H1 (cell line): ENCODE measurements at regions not wholly inside any gene's neighbourhood (a gene's known extent, or its start where the extent isn't known, plus 50 kb on each side); places are given as distances from the start of the nearest gene placed in this dataset.

Experiments used
- CTCF ChIA-PET: fragments of 300-600 bp; sonication (Branson Sonifier 250); formaldehyde crosslinking; loops from one replicate; lab custom pipeline; 2021; ENCODE audit not compliant: partially characterized antibody; lab: Charles Lee
- POLR2A ChIA-PET: fragments of 300-600 bp; sonication (Branson Sonifier 250); formaldehyde crosslinking; loops from one replicate; lab custom pipeline; 2021; ENCODE audit warnings: inconsistent platforms; ENCODE audit not compliant: partially characterized antibody; lab: Charles Lee
- DNase-seq, 2 experiments: peaks; one replicate each; pipeline versions ENCODE4 v3.0.0 to v3.0.0-alpha.2; 2010 to 2022; ENCODE audit warnings: low spot score in 2 of 2, low read depth in 1 of 2, mixed read lengths in 1 of 2
- FAIRE-seq: peaks from 2 replicates; lab custom pipeline; 2011; peaks lifted over from hg19 to GRCh38; lab: Jason Lieb, UNC
- H2AFZ ChIP-seq: 2 replicates; pipeline ENCODE4 v1.8.1; 2012; ENCODE audit warnings: low read length, inconsistent platforms
- H2AK5ac ChIP-seq: 2 replicates; pipeline ENCODE4 v1.6.1; 2013; ENCODE audit warnings: low read depth, low read length
- H2BK120ac ChIP-seq: replicated peaks from 2 replicates; pipeline ENCODE3; 2013; ENCODE audit warnings: low read depth, low read length, inconsistent platforms
- H2BK12ac ChIP-seq: 2 replicates; pipeline ENCODE4 v1.6.1; 2013; ENCODE audit warnings: low read depth, low read length
- H2BK15ac ChIP-seq: 2 replicates; pipeline ENCODE4 v1.6.1; 2013; ENCODE audit warnings: low read length
- H2BK20ac ChIP-seq: 2 replicates; pipeline ENCODE4 v1.6.1; 2013; ENCODE audit warnings: low read length
- H2BK5ac ChIP-seq: 2 replicates; pipeline ENCODE4 v1.6.1; 2013; ENCODE audit warnings: low read depth, low read length
- H3K14ac ChIP-seq: 2 replicates; pipeline ENCODE4 v1.6.1; 2013; ENCODE audit warnings: inconsistent platforms; ENCODE audit not compliant: insufficient read length
- H3K18ac ChIP-seq: 2 replicates; pipeline ENCODE4 v1.6.1; 2013; ENCODE audit warnings: low read length; ENCODE audit errors: extremely low read depth
- H3K23ac ChIP-seq: 2 replicates; pipeline ENCODE4 v1.6.1; 2013; ENCODE audit warnings: inconsistent platforms; ENCODE audit not compliant: insufficient read length
- H3K23me2 ChIP-seq: 2 replicates; pipeline ENCODE4 v1.6.1; 2013; ENCODE audit warnings: low read depth, low read length
- H3K27ac ChIP-seq: 2 replicates; pipeline ENCODE4 v1.6.1; 2011; ENCODE audit warnings: low read depth, low read length, inconsistent platforms
- H3K27me3 ChIP-seq, 4 experiments: replicated peaks in 1 of 4; 1 replicate in 1 of 4; 2 replicates in 3 of 4; pipeline versions ENCODE4 v1.6.1 to v1.8.1; 2011 to 2013; ENCODE audit warnings: low read length in 3 of 4, mild to moderate bottlenecking in 3 of 4, inconsistent platforms in 2 of 4, mixed read lengths in 2 of 4, moderate library complexity in 1 of 4; ENCODE audit not compliant: control insufficient read depth in 3 of 4, insufficient read depth in 3 of 4; ENCODE audit errors: extremely low read depth in 1 of 4
- H3K36me3 ChIP-seq, 4 experiments: 2 replicates each; pipeline versions ENCODE4 v1.6.1 to v1.8.1; 2011 to 2013; ENCODE audit warnings: mild to moderate bottlenecking in 4 of 4, low read length in 3 of 4, moderate library complexity in 2 of 4, control low read depth in 1 of 4, inconsistent platforms in 1 of 4; ENCODE audit not compliant: insufficient read depth in 4 of 4, control insufficient read depth in 2 of 4
- H3K4ac ChIP-seq: replicated peaks from 2 replicates; pipeline ENCODE3; 2013; ENCODE audit warnings: low read length, low read depth, mixed read lengths, inconsistent platforms; ENCODE audit not compliant: insufficient read length
- H3K4me1 ChIP-seq, 4 experiments: replicated peaks in 1 of 4; 1 replicate in 1 of 4; 2 replicates in 3 of 4; pipeline versions ENCODE4 v1.6.1 to v1.8.1; 2011 to 2013; ENCODE audit warnings: low read length in 3 of 4, inconsistent platforms in 2 of 4, mixed read lengths in 1 of 4; ENCODE audit not compliant: insufficient read depth in 4 of 4, control insufficient read depth in 3 of 4
- H3K4me2 ChIP-seq, 2 experiments: 2 replicates each; pipeline versions ENCODE4 v1.6.1 to v1.8.1; 2011 to 2013; ENCODE audit warnings: low read depth in 2 of 2, low read length in 2 of 2, control low read depth in 1 of 2, inconsistent platforms in 1 of 2, mild to moderate bottlenecking in 1 of 2; ENCODE audit not compliant: insufficient read depth in 1 of 2
- H3K4me3 ChIP-seq, 4 experiments: fragments of 200-600, 300-600 bp in 1 of 4; sonication (generic), shearing (Covaris generic), sonication (Bioruptor Twin) in 1 of 4; 2 replicates each; pipeline versions ENCODE4 v1.5.1 to v1.8.1; 2011 to 2016; ENCODE audit warnings: low read length in 4 of 4, low read depth in 3 of 4, control low read depth in 2 of 4, inconsistent platforms in 2 of 4, mild to moderate bottlenecking in 2 of 4, mixed read lengths in 1 of 4, moderate library complexity in 1 of 4; ENCODE audit not compliant: insufficient read depth in 2 of 4; ENCODE audit errors: extremely low read depth in 1 of 4
- H3K56ac ChIP-seq: replicated peaks from 2 replicates; pipeline ENCODE3; 2013; ENCODE audit warnings: low read depth, mild to moderate bottlenecking, mixed read lengths, low read length, inconsistent platforms; ENCODE audit not compliant: insufficient read length
- H3K79me1 ChIP-seq: 2 replicates; pipeline ENCODE4 v1.6.1; 2013; ENCODE audit warnings: low read depth, low read length, control low read depth
- H3K79me2 ChIP-seq, 2 experiments: 2 replicates each; pipeline versions ENCODE4 v1.6.1 to v1.8.1; 2012 to 2013; ENCODE audit warnings: low read length in 2 of 2, mild to moderate bottlenecking in 2 of 2, inconsistent platforms in 1 of 2; ENCODE audit not compliant: insufficient read depth in 2 of 2, control insufficient read depth in 1 of 2
- H3K9ac ChIP-seq, 4 experiments: replicated peaks in 1 of 4; 1 replicate in 1 of 4; 2 replicates in 3 of 4; pipeline versions ENCODE4 v1.6.1 to v1.8.1; 2011 to 2013; ENCODE audit warnings: low read depth in 3 of 4, low read length in 3 of 4, control low read depth in 2 of 4, mild to moderate bottlenecking in 2 of 4, moderate library complexity in 2 of 4, inconsistent platforms in 1 of 4; ENCODE audit errors: extremely low read depth in 1 of 4
- H3K9me3 ChIP-seq, 2 experiments: 2 replicates each; pipeline versions ENCODE4 v1.6.1 to v1.8.1; 2012 to 2013; ENCODE audit warnings: mild to moderate bottlenecking in 2 of 2, moderate library complexity in 2 of 2, control low read depth in 1 of 2, inconsistent platforms in 1 of 2, low read depth in 1 of 2, low read length in 1 of 2, mixed read lengths in 1 of 2; ENCODE audit not compliant: insufficient read depth in 2 of 2
- H4K20me1 ChIP-seq, 2 experiments: replicated peaks in 1 of 2; 2 replicates each; pipeline versions ENCODE3 to v1.8.1; 2011 to 2013; ENCODE audit warnings: inconsistent platforms in 2 of 2, low read length in 2 of 2, mild to moderate bottlenecking in 1 of 2; ENCODE audit not compliant: insufficient read depth in 2 of 2, control insufficient read depth in 1 of 2
- H4K5ac ChIP-seq: 2 replicates; pipeline ENCODE4 v1.6.1; 2013; ENCODE audit warnings: low read length, low read depth, mixed read lengths, inconsistent platforms; ENCODE audit not compliant: insufficient read length
- H4K8ac ChIP-seq: 2 replicates; pipeline ENCODE4 v1.8.0; 2013; ENCODE audit warnings: mild to moderate bottlenecking, moderate library complexity, low read length, inconsistent platforms; ENCODE audit not compliant: insufficient read depth; ENCODE audit errors: extremely low read depth
- H4K91ac ChIP-seq: replicated peaks from 2 replicates; pipeline ENCODE3; 2013; ENCODE audit warnings: low read length, mixed read lengths, inconsistent platforms; ENCODE audit not compliant: insufficient read length
- BACH1 ChIP-seq: IDR thresholded peaks from 2 replicates; pipeline ENCODE4 v1.6.1; 2012; ENCODE audit warnings: low read length, improper control_type of control experiment
- BRCA1 ChIP-seq: IDR thresholded peaks from 2 replicates; pipeline ENCODE4 v1.6.1; 2012; ENCODE audit warnings: low read depth, low read length, improper control_type of control experiment
- CBX8 ChIP-seq: fragments of 300-800, 300-1000 bp; sonication (generic); IDR thresholded peaks from 2 replicates; pipeline ENCODE4 v1.7.1; 2016; ENCODE audit warnings: low read depth, low read length, borderline replicate concordance
- CTBP2 ChIP-seq: IDR thresholded peaks from 2 replicates; pipeline ENCODE4 v1.7.0; 2011; ENCODE audit warnings: borderline replicate concordance, mild to moderate bottlenecking, moderate library complexity, mixed read lengths, low read length; ENCODE audit not compliant: insufficient read depth, insufficient read length
- EGR1 ChIP-seq: IDR thresholded peaks from 2 replicates; pipeline ENCODE4 v1.6.1; 2011; ENCODE audit warnings: low read depth, low read length, borderline replicate concordance
- EP300 ChIP-seq, 2 experiments: IDR thresholded peaks; 1 replicate in 1 of 2; 2 replicates in 1 of 2; pipeline ENCODE4 v1.6.1; 2011 to 2012; ENCODE audit warnings: low read depth in 2 of 2, low read length in 2 of 2, mild to moderate bottlenecking in 2 of 2, borderline replicate concordance in 1 of 2, inconsistent platforms in 1 of 2, moderate library complexity in 1 of 2
- SP1 ChIP-seq: IDR thresholded peaks from 2 replicates; pipeline ENCODE4 v1.6.1; 2011; ENCODE audit warnings: low read depth, low read length
- SUZ12 ChIP-seq: fragments of 200-600 bp; sonication (generic); IDR thresholded peaks from 2 replicates; pipeline ENCODE4 v1.6.1; 2012; ENCODE audit warnings: mild to moderate bottlenecking, inconsistent platforms, low read length, moderate library complexity, mixed read lengths
- WGBS, 2 experiments: shearing (Covaris generic) in 1 of 2; methylation state at CpG; one replicate each; pipeline versions ENCODE4 v1.1.6 to v1.1.7; 2013 to 2015; ENCODE audit warnings: low lambda C conversion rate in 2 of 2, mixed read lengths in 2 of 2, inconsistent platforms in 1 of 2, low coverage in 1 of 2, missing lambda C conversion rate in 1 of 2; ENCODE audit not compliant: insufficient replicate concordance in 2 of 2, insufficient coverage in 1 of 2, insufficient read length in 1 of 2; ENCODE audit errors: extremely low coverage in 1 of 2, missing lambda C conversion rate in 1 of 2; 5-methylcytosine and 5-hydroxymethylcytosine counted together

- 90% methylated on average over 13 of the region's 13 CpGs; no CpG with 5 or more reads in 1 of the 2 experiments for WGBS, 2 experiments
- no peak for FAIRE-seq
- H4K5ac ChIP-seq, result peak overlapping the region; percentile 9
Observed at GRCh38 chr19:28405346-28405742, 807.6 kb downstream of the UQCRFS1 start.

More at GRCh38 chr19:28405346-28405742, 807.6 kb downstream of the UQCRFS1 start:
- ChIA-PET POLR2A (no interaction called here), CTCF (interaction anchor here (0.7 kb wide), 1 partner anchor 47 kb away, joined by 4 read pairs; no protein-coding TSS in a partner anchor)
- Histone ChIP-seq H3K4me3 (no peak overlapping the region), H3K9me3 (no peaks in the 10 kb centered on the region), H3K9ac (no peak overlapping the region), H2BK5ac (no peak overlapping the region), H3K4me1 (peaks cover 0 to 6% (median 3%) of the 10 kb centered on the region in 4 experiments; a peak in 2 of 7 replicates), H4K8ac (peak overlapping the region; percentile 18; the same call in 1 of the 2 replicates), H2BK12ac (0 out of 2 replicates have a peak overlapping the region, but pooled peaks have one; percentile 0), H2BK120ac (no peak overlapping the region), H3K23me2 (no peaks in the 10 kb centered on the region), H3K4ac (no peak overlapping the region), H3K27me3 (no peaks in the 10 kb centered on the region; a peak in 1 of 7 replicates), H3K79me1 (no peaks in the 10 kb centered on the region), H4K20me1 (no peaks in the 10 kb centered on the region), H3K27ac (no peak overlapping the region), H3K18ac (no peak overlapping the region), H2BK20ac (no peak overlapping the region), H3K79me2 (no peaks in the 10 kb centered on the region), H3K56ac (no peak overlapping the region), H3K14ac (no peak overlapping the region), H3K23ac (no peak overlapping the region), H2AK5ac (no peak overlapping the region), H2AFZ (peak overlapping the region; percentile 90), H4K91ac (no peak overlapping the region), H3K4me2 (no peak overlapping the region), H2BK15ac (no peak overlapping the region), H3K36me3 (no peaks in the 10 kb centered on the region)
- TF ChIP-seq CTBP2 (no peak), CBX8 (no peak), EGR1 (no peak), BACH1 (no peak), SUZ12 (no peak), BRCA1 (no peak), SP1 (no peak), EP300 (IDR thresholded peaks at IDR 0.05; ENCODE audit: borderline replicate concordance in 1 of 2, low read depth in 2 of 2, low read length in 2 of 2) (no peak)
- DNase-seq, result no peak
